ENCODE measurements at regions not wholly inside any gene's neighbourhood (a gene's known extent, or its start where the extent isn't known, plus 50 kb on each side); places are given as distances from the start of the nearest gene placed in this dataset.
"Not testable (repeated sequence)": the region's sequence is repeated elsewhere in the genome, so short reads cannot be mapped to it uniquely, and the experiment has no call there.

GRCh38 chr1:203401199-203401877, 50.4 kb upstream of the FMOD start:
- no peak for DNase-seq (ENCODE audit: low read depth)

GRCh38 chr1:203402152-203402551, 51.2 kb upstream of the FMOD start:
- DNase-seq (ENCODE audit: low read depth): no peak

DNA sequence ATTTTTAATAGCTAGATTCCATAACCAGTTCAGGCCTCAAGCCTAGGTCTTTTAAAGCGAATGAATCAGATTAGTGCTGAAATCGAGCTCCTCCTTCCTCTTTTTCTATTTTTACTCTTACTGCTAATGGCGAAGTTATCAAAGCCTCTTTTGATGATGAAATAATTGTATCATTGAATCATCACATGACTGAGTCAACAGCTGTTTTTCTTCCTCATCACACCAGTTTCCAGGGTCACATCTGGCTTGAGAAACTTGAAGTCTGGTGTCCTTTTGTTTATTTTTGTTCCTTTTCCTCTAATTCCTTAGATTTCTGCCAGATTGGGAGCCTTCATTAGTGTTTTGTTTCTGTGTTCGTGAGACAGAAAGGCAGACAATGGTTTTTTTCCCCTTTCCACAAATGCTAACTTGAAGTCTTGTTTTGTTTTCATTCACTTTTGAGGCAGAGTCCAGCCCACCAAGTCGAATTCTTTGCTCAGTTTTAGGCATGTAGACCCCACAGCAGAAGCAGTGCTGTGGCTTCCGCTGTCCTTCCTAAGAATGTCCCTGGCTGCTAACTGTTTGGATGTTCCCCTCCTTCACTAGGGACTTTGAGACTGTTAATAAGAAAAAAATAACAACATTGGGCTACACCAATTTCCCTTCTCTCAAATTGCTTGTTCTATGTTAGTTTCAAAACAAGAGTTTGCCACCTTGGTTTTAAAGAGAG, 51.9 kb upstream of the FMOD start:
- peak; percentile 38 for DNase-seq (ENCODE audit: low read depth)

GRCh38 chr1:203403586-203403985, 52.7 kb upstream of the FMOD start:
- DNase-seq (ENCODE audit: low read depth): no peak

GRCh38 chr1:203404546-203404945, 53.6 kb upstream of the FMOD start:
- no peak for DNase-seq (ENCODE audit: low read depth)

DNA sequence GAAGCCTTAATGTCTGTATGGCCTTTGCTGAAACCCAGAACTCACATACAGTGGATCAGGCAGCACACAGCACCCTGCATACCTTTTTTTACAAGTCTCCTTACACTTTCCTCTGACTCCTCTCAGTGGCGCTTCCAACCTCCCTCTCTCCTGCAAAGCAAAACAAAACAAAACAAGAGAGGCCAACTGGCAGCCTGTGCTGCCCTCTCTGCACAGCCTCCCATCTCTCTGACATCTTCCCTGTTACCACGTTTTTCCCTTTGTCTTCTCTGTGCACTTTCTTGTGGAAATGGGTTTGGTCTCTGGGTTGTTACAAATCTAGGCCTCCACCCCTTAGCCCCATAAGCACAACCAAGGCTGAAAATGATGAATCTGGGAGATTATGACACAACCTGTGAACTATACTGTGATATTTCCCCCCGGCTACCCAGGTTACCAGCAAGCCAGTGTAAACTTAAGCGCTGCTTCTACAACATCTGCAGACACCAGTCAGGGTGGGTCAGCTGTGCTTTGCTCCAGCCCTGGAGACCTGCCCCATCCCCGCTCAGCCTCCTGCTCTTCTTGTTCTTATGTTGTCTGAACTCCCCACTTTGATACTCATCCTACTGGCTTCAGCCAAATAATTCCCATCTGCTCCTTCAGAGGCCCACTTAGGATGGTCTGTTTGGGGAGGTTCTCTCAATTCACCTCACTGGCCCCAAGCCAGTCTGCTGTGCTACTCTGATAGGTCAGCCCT, 54.9 kb upstream of the FMOD start:
- DNase-seq (ENCODE audit: low read depth): no peak

GRCh38 chr1:203406446-203407045, 55.6 kb upstream of the FMOD start:
- no peak for DNase-seq (ENCODE audit: low read depth)

- DNase-seq (ENCODE audit: low read depth): no peak
Measured at GRCh38 chr1:203407296-203407695, 56.4 kb upstream of the FMOD start.

- peak; percentile 10 for DNase-seq (ENCODE audit: low read depth)
Measured at GRCh38 chr1:203408486-203409481, 57.9 kb upstream of the FMOD start.

DNA sequence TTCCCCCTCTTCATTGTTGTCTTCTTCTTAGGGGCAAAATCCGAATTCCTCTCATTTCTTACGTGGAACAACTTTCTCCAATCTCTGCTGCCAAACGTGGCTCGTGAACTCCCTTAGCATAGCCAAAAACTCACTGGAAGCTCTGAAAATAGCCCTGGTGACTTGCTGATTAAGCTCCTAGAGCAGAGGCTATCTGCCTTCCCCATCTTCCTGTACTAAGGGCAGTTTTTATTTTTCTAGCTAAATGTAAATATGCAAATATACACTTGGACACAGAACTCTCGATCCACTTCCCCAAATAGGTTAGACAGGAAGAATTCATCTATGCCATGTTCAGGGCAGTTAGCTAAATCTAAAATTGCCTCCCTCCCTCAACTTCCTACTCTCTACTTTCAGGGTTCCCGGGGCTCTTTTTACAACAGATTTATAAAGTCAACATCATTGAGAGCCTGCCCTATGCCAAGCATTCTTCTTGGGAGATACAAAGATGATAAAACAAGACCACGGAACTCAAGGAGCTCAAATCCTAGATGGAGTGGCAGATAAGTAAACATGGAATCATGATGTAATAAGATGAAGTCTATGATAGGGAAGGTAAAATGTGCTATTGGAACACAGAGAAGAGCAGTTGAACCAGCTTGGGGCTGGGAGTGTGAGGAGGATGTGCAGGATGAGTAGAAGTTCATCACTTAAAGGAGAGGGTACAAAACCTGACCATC, 59.4 kb upstream of the FMOD start:
- no peak for DNase-seq (ENCODE audit: low read depth)

DNA sequence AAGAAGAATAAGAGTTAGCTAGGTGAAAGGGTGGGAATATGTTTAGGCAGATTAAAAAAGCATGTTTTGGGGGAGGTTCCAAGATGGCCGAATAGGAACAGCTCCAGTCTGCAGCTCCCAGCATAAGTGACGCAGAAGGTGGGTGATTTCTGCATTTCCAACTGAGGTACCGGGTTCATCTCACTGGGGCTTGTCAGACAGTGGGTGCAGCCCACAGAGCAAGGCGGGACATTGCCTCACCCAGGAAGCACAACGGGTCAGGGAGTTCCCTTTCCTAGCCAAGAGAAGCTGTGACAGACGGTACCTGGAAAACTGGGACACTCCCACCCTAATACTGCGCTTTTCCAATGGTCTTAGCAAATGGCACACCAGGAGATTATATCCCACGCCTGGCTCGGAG, 60.5 kb upstream of the FMOD start:
- not testable (repeated sequence) for DNase-seq (ENCODE audit: low read depth)

DNA sequence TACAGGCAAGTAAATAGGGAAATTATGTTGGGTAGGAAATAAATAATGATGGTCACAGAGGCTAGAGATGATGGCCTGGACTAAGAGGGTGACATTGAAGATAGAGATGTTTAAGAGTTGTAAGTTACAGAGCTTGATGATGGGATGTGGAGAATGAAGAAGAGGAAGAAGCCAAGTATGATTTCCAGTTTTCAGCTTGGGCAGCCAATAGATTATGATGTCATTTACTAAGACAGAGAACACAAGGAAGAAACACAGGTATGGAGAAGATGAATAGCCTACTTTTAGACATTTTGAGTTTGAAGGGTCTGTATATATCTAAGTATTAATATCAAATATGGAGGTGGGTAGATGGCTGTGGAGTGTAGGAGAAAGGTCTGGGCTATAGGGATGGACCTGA, 56.0 kb upstream of the PRELP start:
- no peak for DNase-seq (ENCODE audit: low read depth)

DNA sequence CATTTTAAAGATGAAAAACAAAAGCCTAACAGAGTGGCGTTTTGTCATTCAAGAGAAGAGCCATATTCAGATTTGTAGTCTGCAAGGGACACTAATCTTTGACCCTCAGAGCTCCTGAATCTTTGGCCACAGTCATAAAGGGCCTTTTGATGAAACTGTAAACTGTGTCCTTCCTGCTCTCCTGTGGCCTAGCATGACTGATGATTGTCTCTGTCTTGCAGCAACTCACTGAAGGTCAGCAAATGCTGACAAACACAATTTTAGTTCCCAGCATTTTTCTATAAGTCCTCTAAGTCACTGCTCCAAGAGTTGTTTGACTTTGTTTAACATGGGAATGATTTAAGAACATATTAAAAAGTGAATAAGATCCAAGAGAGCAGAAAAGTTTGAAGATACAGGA, 55.3 kb upstream of the PRELP start:
- DNase-seq (ENCODE audit: low read depth): no peak

DNA sequence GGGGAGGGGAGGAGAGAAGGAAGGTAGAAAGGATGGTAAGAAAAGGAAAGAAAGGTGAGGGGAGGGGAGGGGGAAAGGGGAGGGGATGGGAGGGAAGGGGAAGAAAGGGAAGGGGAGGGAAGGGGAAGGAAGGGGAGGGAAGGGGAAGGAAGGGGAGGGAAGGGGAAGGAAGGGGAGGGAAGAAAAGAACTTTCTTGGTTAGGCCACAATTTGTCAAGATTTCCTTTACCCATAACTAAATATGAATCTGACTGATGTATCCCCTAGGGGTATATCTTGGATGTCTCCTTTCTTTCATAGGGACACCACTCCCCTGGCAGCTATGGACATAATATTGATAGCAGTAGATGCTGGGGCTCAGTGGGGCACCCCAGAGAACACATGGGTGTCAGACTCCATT, 54.4 kb upstream of the PRELP start:
- no peak for DNase-seq (ENCODE audit: low read depth)

GRCh38 chr1:203422116-203422515, 53.5 kb upstream of the PRELP start:
- no peak for DNase-seq (ENCODE audit: low read depth)

GRCh38 chr1:203422656-203423055, 53.0 kb upstream of the PRELP start:
- DNase-seq (ENCODE audit: low read depth): no peak

DNA sequence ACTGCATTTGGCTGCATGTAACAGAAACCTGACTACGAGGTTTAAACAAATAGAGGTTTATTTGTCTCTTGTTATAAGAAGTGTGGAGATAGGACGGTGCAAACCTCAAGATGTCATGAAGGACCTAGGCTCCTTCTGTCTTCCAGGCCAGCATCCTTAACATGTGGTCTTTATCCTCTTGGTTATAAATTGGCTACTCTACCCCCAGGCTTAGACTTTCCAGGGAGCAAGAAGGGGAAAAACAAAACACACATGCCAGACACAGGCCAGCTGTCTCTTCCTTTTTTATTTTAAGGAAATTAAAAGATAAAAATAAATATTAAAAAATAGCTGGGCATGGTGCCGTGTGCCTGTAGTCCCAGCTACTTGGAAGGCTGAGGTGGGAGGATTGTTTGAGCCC, 51.3 kb upstream of the PRELP start:
- no peak for DNase-seq (ENCODE audit: low read depth)

DNA sequence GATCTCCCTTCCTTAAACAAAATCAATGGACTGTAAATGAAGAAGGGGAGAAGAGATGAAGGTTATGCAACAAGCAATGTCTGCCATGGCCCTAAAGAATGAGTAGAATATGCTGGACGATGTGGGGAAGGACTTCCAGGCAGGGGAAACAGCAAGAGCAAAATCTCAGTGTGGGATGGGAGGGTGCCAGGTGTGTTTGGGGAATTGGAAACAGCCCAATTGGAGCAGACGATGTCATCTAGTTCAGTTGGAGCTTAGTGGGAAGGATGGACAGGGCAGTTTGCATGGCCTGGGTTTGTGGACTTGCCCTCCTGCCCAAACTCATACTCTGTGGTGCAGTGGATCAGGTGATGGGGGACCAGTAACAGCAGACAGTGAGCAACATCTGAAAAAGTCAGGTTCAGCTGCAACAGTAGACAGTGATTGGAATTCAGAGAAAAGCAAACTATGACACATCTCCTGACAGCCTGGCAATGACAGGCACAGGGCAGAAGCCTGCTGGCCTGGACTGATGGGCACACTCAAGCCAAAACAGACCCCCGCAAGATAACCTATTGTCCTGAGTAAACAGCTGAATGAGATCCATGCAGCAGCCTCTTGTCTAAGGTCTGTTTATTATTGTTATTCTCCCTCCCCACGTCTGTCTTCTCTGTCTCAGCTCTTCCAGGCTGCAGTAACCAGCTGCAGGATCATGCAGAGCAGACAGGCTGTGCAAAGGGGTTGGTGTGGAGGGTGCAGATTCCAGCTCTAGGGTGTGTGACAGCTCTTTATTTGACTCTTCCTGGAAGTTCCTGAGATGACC, 50.5 kb upstream of the PRELP start:
- DNase-seq (ENCODE audit: low read depth): no peak

GRCh38 chr1:203425663-203425975, 50.0 kb upstream of the PRELP start:
- DNase-seq (ENCODE audit: low read depth): no peak

All from non-pigmented ciliary epithelial cell (primary cell).